WTC11 (cell line): ENCODE measurements at regions not wholly inside any gene's neighbourhood (a gene's known extent, or its start where the extent isn't known, plus 50 kb on each side); places are given as distances from the start of the nearest gene placed in this dataset.

ENCODE experiments used
- ATAC-seq: fragments of 200-7000 bp; cut with Tn5 transposase; 2 replicates; pipeline ENCODE4 v1.10.0; 2021; ENCODE audit warnings: mild to moderate bottlenecking, moderate library complexity
- CTCF ChIA-PET: fragments of 300-600 bp; sonication (Branson Sonifier 250); formaldehyde crosslinking; loops from one replicate; lab custom pipeline; 2021; ENCODE audit warnings: antibody characterized with exemption; lab: Charles Lee
- POLR2A ChIA-PET: fragments of 350-600 bp; sonication (Branson Sonifier 250); formaldehyde crosslinking; loops from one replicate; lab custom pipeline; 2021; ENCODE audit warnings: antibody characterized with exemption; lab: Charles Lee
- DNase-seq: peaks from one replicate; pipeline ENCODE4 v3.0.0; 2021; ENCODE audit warnings: low spot score
- H3K27ac Mint-ChIP-seq: 2 replicates; pipeline ENCODE4 v1.8.0; 2021; ENCODE audit warnings: mixed read lengths
- H3K27me3 Mint-ChIP-seq: 2 replicates; pipeline ENCODE4 v1.8.0; 2021; ENCODE audit warnings: low read depth, mild to moderate bottlenecking, moderate library complexity, mixed read lengths
- H3K36me3 Mint-ChIP-seq: 2 replicates; pipeline ENCODE4 v1.8.0; 2021; ENCODE audit warnings: mixed read lengths
- H3K4me1 Mint-ChIP-seq: 2 replicates; pipeline ENCODE4 v1.8.0; 2022; ENCODE audit warnings: mixed read lengths
- H3K4me3 Mint-ChIP-seq: 2 replicates; pipeline ENCODE4 v1.8.0; 2021; ENCODE audit warnings: mild to moderate bottlenecking, moderate library complexity, mixed read lengths
- H3K9me3 Mint-ChIP-seq: 2 replicates; pipeline ENCODE4 v1.8.0; 2021; ENCODE audit warnings: mixed read lengths
- ELF4 ChIP-seq: sonication (generic); formaldehyde crosslinking; IDR thresholded peaks from 2 replicates; pipeline ENCODE4 v1.8.1; 2022; ENCODE audit warnings: low read depth, mild to moderate bottlenecking, moderate library complexity, missing genetic modification reagents
- ESRRA ChIP-seq: sonication (generic); formaldehyde crosslinking; IDR thresholded peaks from 2 replicates; pipeline ENCODE4 v1.8.1; 2022; ENCODE audit warnings: mild to moderate bottlenecking, missing genetic modification reagents, borderline replicate concordance
- IRF2 ChIP-seq: sonication (generic); formaldehyde crosslinking; IDR thresholded peaks from 2 replicates; pipeline ENCODE4 v1.8.0; 2022; ENCODE audit warnings: low read depth, missing genetic modification reagents, borderline replicate concordance
- NFATC4 ChIP-seq: fragments of 250-450 bp; sonication (Bioruptor Pico); IDR thresholded peaks from 2 replicates; pipeline ENCODE4 v1.9.0; 2021; ENCODE audit warnings: mild to moderate bottlenecking
- NR1H2 ChIP-seq: sonication (generic); formaldehyde crosslinking; IDR thresholded peaks from 2 replicates; pipeline ENCODE4 v1.9.0; 2021; ENCODE audit warnings: mild to moderate bottlenecking, moderate library complexity, missing genetic modification reagents
- NR3C1 ChIP-seq: sonication (generic); formaldehyde crosslinking; conservative IDR thresholded peaks from 2 replicates; pipeline ENCODE4 v1.8.1; 2023; ENCODE audit warnings: low read depth, mild to moderate bottlenecking, missing genetic modification reagents
- PRRX2 ChIP-seq: fragments of 250-450 bp; sonication (Bioruptor Pico); IDR thresholded peaks from 2 replicates; pipeline ENCODE4 v1.8.0; 2021; ENCODE audit warnings: mild to moderate bottlenecking
- SP1 ChIP-seq: sonication (generic); formaldehyde crosslinking; conservative IDR thresholded peaks from 2 replicates; pipeline ENCODE4 v1.8.1; 2022; ENCODE audit warnings: missing genetic modification reagents
- TEAD4 ChIP-seq: sonication (generic); formaldehyde crosslinking; IDR thresholded peaks from 2 replicates; pipeline ENCODE4 v1.8.0; 2022; ENCODE audit warnings: mild to moderate bottlenecking, missing genetic modification reagents
- TP53 ChIP-seq: sonication (generic); formaldehyde crosslinking; IDR thresholded peaks from 2 replicates; pipeline ENCODE4 v1.8.1; 2023; ENCODE audit warnings: mild to moderate bottlenecking, missing genetic modification reagents
- ZNF396 ChIP-seq: fragments of 250-450 bp; sonication (Bioruptor Pico); IDR thresholded peaks from 2 replicates; pipeline ENCODE4 v1.8.0; 2021; ENCODE audit warnings: mild to moderate bottlenecking, moderate library complexity, borderline replicate concordance
- ZNF423 ChIP-seq: fragments of 250-450 bp; sonication (Bioruptor Pico); IDR thresholded peaks from 2 replicates; pipeline ENCODE4 v2.1.2; 2022; ENCODE audit warnings: mild to moderate bottlenecking, moderate library complexity
- TF ChIP-seq, protein P1 (sequence below): sonication (generic); formaldehyde crosslinking; IDR thresholded peaks from 2 replicates; pipeline ENCODE4 v1.8.1; 2023; ENCODE audit warnings: mild to moderate bottlenecking, missing genetic modification reagents, moderate library complexity
- TF ChIP-seq, protein P2 (sequence below): sonication (generic); formaldehyde crosslinking; IDR thresholded peaks from 2 replicates; pipeline ENCODE4 v1.8.0; 2022; ENCODE audit warnings: mild to moderate bottlenecking, missing genetic modification reagents
- TF ChIP-seq, protein P3 (sequence below): sonication (generic); formaldehyde crosslinking; conservative IDR thresholded peaks from 2 replicates; pipeline ENCODE4 v1.8.1; 2022; ENCODE audit warnings: mild to moderate bottlenecking, missing genetic modification reagents
- TF ChIP-seq, protein P4 (sequence below): sonication (generic); formaldehyde crosslinking; IDR thresholded peaks from 2 replicates; pipeline ENCODE4 v1.8.0; 2023; ENCODE audit warnings: missing genetic modification reagents, mild to moderate bottlenecking, borderline replicate concordance
- TF ChIP-seq, protein P5 (sequence below): fragments of 200-600 bp; IDR thresholded peaks from 2 replicates; pipeline ENCODE4 v1.8.0; 2022; ENCODE audit warnings: antibody characterized with exemption

DNA sequence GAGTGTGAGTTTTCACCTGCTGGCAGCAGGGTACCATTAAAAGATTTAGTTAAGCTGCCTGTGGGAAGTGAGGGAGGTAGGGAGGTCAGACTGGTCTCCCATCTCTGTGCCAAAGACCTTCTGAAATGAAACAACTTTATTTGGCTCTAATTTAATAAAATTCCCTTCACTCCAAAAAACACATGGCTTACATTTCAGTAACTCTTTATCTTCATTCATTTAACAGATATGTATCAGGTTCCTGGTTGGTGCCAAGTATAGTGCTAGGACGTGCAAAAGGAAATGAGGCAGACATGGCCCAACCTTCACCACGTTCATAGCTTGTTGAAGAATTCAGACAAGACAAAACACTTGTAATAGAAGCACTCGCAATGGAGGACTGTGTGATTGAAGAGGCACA is 282.3 kb downstream of the SEC16B start (continued):
- TF ChIP-seq, protein P1, sequence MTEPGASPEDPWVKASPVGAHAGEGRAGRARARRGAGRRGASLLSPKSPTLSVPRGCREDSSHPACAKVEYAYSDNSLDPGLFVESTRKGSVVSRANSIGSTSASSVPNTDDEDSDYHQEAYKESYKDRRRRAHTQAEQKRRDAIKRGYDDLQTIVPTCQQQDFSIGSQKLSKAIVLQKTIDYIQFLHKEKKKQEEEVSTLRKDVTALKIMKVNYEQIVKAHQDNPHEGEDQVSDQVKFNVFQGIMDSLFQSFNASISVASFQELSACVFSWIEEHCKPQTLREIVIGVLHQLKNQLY (CRISPR knock-in tag), result no peak
- TF ChIP-seq, protein P2, sequence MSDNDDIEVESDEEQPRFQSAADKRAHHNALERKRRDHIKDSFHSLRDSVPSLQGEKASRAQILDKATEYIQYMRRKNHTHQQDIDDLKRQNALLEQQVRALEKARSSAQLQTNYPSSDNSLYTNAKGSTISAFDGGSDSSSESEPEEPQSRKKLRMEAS (CRISPR knock-in tag), result no peak

DNA sequence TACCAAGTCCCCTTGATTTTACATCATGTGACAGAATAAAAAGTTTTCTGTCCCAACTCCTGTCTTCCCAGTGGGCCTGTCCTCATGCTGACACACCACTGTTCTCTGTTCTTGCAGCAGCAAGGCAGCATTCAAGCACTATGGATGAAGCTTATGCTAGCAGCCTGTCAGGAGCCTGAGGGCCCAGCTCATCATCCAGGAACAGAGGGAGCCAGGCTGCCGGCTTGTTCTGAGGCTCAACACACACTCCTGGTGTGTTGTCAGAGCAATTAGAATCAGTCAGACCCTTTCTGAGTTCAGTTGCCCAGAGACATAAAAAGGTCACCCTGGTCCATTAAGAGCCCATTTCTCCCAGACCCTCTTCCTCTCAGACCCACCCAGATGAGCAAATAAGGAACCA is 282.9 kb downstream of the SEC16B start:
- ATAC-seq (no peak), DNase-seq (no peak)
- Mint-ChIP-seq H3K9me3 (peaks cover 8% of the 10 kb centered on the region), H3K4me1 (no peaks in the 10 kb centered on the region)
- ChIA-PET POLR2A (no interaction called here), CTCF (no interaction called here)
- TF ChIP-seq PRRX2 (CRISPR knock-in tag), result no peak
- no peak for TF ChIP-seq TEAD4
- TF ChIP-seq NR3C1 (CRISPR knock-in tag), result no peak
- TF ChIP-seq, protein P3, sequence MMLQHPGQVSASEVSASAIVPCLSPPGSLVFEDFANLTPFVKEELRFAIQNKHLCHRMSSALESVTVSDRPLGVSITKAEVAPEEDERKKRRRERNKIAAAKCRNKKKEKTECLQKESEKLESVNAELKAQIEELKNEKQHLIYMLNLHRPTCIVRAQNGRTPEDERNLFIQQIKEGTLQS (CRISPR knock-in tag), result no peak
- no peak for TF ChIP-seq ELF4
- TF ChIP-seq ZNF423 (CRISPR knock-in tag), result no peak
- no peak for TF ChIP-seq ESRRA (CRISPR knock-in tag)
- TF ChIP-seq IRF2 (CRISPR knock-in tag), result no peak
- TF ChIP-seq NR1H2 (CRISPR knock-in tag), result no peak
- TF ChIP-seq ZNF396 (CRISPR knock-in tag), result no peak
- TF ChIP-seq, protein P4, sequence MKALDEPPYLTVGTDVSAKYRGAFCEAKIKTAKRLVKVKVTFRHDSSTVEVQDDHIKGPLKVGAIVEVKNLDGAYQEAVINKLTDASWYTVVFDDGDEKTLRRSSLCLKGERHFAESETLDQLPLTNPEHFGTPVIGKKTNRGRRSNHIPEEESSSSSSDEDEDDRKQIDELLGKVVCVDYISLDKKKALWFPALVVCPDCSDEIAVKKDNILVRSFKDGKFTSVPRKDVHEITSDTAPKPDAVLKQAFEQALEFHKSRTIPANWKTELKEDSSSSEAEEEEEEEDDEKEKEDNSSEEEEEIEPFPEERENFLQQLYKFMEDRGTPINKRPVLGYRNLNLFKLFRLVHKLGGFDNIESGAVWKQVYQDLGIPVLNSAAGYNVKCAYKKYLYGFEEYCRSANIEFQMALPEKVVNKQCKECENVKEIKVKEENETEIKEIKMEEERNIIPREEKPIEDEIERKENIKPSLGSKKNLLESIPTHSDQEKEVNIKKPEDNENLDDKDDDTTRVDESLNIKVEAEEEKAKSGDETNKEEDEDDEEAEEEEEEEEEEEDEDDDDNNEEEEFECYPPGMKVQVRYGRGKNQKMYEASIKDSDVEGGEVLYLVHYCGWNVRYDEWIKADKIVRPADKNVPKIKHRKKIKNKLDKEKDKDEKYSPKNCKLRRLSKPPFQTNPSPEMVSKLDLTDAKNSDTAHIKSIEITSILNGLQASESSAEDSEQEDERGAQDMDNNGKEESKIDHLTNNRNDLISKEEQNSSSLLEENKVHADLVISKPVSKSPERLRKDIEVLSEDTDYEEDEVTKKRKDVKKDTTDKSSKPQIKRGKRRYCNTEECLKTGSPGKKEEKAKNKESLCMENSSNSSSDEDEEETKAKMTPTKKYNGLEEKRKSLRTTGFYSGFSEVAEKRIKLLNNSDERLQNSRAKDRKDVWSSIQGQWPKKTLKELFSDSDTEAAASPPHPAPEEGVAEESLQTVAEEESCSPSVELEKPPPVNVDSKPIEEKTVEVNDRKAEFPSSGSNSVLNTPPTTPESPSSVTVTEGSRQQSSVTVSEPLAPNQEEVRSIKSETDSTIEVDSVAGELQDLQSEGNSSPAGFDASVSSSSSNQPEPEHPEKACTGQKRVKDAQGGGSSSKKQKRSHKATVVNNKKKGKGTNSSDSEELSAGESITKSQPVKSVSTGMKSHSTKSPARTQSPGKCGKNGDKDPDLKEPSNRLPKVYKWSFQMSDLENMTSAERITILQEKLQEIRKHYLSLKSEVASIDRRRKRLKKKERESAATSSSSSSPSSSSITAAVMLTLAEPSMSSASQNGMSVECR (CRISPR knock-in tag), result no peak
- TF ChIP-seq SP1, result no peak
- no peak for TF ChIP-seq NFATC4 (CRISPR knock-in tag)
- TF ChIP-seq, all 79 proteins: peak for 0
- no peak overlapping the region for H3K27ac Mint-ChIP-seq
- no peaks in the 10 kb centered on the region for H3K27me3 Mint-ChIP-seq
- H3K4me3 Mint-ChIP-seq, result no peak overlapping the region
- H3K36me3 Mint-ChIP-seq, result peaks cover 8% of the 10 kb centered on the region

DNA sequence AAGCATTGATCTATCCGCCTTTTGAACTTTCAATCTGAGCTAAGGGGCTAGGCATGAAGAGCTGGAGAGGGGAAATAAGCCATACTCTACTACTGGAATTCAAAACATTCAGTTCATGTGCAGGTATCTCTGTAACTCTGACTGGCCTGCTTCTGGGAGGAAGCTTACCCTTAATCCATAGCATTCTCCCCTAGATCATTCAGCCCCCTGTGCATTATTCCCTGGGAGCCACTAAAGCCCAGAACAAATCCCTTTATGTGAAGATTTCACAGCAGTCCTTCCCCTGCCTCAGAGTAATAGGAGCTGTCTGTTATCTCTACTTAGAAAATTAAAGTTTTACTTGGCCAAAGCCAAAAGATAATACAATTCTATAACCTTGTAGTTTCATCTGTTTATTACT is 300.7 kb downstream of the SEC16B start:
- TF ChIP-seq TP53 (CRISPR knock-in tag), result no peak
- TF ChIP-seq, protein P5, sequence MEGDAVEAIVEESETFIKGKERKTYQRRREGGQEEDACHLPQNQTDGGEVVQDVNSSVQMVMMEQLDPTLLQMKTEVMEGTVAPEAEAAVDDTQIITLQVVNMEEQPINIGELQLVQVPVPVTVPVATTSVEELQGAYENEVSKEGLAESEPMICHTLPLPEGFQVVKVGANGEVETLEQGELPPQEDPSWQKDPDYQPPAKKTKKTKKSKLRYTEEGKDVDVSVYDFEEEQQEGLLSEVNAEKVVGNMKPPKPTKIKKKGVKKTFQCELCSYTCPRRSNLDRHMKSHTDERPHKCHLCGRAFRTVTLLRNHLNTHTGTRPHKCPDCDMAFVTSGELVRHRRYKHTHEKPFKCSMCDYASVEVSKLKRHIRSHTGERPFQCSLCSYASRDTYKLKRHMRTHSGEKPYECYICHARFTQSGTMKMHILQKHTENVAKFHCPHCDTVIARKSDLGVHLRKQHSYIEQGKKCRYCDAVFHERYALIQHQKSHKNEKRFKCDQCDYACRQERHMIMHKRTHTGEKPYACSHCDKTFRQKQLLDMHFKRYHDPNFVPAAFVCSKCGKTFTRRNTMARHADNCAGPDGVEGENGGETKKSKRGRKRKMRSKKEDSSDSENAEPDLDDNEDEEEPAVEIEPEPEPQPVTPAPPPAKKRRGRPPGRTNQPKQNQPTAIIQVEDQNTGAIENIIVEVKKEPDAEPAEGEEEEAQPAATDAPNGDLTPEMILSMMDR, result no peak
- H3K4me3 Mint-ChIP-seq, result no peak overlapping the region
- H3K36me3 Mint-ChIP-seq, result no peaks in the 10 kb centered on the region
- H3K27ac Mint-ChIP-seq, result no peak overlapping the region
- no peak for ATAC-seq
- peaks cover 4% of the 10 kb centered on the region; the same call in 1 of the 2 replicates for H3K9me3 Mint-ChIP-seq
- DNase-seq, result no peak
- H3K4me1 Mint-ChIP-seq, result no peaks in the 10 kb centered on the region
- CTCF ChIA-PET, result interaction anchor here (1.0 kb wide), 1 partner anchor 244 kb away, joined by 3 read pairs; no protein-coding TSS in a partner anchor
- POLR2A ChIA-PET, result no interaction called here
- H3K27me3 Mint-ChIP-seq, result no peaks in the 10 kb centered on the region; the same call in 1 of the 2 replicates
